ENCODE measurements at regions not wholly inside any gene's neighbourhood (a gene's known extent, or its start where the extent isn't known, plus 50 kb on each side); places are given as distances from the start of the nearest gene placed in this dataset.

- H3K4me3 ChIP-seq (replicated peaks; ENCODE audit: insufficient read depth, low read length), result no peak overlapping the region
- no peak overlapping the region for H3K27ac ChIP-seq (replicated peaks)
Observed at GRCh38 chrX:69032601-69033000, 132.7 kb downstream of the PJA1 start.

GRCh38 chrX:69031971-69032391 is 133.3 kb downstream of the PJA1 start:
- DNase-seq (ENCODE audit: low read depth in 1 of 2, low spot score in 1 of 2), result no peak
- Histone ChIP-seq H3K4me3 (replicated peaks; ENCODE audit: insufficient read depth, low read length) (no peak overlapping the region), H3K27me3 (ENCODE audit: insufficient read depth, poor library complexity, severe bottlenecking) (no peaks in the 10 kb centered on the region), H3K27ac (replicated peaks) (no peak overlapping the region)
- TF ChIP-seq, protein P1, sequence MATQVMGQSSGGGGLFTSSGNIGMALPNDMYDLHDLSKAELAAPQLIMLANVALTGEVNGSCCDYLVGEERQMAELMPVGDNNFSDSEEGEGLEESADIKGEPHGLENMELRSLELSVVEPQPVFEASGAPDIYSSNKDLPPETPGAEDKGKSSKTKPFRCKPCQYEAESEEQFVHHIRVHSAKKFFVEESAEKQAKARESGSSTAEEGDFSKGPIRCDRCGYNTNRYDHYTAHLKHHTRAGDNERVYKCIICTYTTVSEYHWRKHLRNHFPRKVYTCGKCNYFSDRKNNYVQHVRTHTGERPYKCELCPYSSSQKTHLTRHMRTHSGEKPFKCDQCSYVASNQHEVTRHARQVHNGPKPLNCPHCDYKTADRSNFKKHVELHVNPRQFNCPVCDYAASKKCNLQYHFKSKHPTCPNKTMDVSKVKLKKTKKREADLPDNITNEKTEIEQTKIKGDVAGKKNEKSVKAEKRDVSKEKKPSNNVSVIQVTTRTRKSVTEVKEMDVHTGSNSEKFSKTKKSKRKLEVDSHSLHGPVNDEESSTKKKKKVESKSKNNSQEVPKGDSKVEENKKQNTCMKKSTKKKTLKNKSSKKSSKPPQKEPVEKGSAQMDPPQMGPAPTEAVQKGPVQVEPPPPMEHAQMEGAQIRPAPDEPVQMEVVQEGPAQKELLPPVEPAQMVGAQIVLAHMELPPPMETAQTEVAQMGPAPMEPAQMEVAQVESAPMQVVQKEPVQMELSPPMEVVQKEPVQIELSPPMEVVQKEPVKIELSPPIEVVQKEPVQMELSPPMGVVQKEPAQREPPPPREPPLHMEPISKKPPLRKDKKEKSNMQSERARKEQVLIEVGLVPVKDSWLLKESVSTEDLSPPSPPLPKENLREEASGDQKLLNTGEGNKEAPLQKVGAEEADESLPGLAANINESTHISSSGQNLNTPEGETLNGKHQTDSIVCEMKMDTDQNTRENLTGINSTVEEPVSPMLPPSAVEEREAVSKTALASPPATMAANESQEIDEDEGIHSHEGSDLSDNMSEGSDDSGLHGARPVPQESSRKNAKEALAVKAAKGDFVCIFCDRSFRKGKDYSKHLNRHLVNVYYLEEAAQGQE (IDR thresholded peaks at IDR 0.05; ENCODE audit: insufficient replicate concordance, low read depth), result no peak
- TF ChIP-seq GABPA (IDR thresholded peaks at IDR 0.05; ENCODE audit: low read depth) (no peak), SPI1 (IDR thresholded peaks at IDR 0.05; ENCODE audit: borderline replicate concordance, low read depth) (no peak), POLR2AphosphoS5 (IDR thresholded peaks at IDR 0.05; ENCODE audit: low read depth) (no peak)
- TF ChIP-seq, protein P2, sequence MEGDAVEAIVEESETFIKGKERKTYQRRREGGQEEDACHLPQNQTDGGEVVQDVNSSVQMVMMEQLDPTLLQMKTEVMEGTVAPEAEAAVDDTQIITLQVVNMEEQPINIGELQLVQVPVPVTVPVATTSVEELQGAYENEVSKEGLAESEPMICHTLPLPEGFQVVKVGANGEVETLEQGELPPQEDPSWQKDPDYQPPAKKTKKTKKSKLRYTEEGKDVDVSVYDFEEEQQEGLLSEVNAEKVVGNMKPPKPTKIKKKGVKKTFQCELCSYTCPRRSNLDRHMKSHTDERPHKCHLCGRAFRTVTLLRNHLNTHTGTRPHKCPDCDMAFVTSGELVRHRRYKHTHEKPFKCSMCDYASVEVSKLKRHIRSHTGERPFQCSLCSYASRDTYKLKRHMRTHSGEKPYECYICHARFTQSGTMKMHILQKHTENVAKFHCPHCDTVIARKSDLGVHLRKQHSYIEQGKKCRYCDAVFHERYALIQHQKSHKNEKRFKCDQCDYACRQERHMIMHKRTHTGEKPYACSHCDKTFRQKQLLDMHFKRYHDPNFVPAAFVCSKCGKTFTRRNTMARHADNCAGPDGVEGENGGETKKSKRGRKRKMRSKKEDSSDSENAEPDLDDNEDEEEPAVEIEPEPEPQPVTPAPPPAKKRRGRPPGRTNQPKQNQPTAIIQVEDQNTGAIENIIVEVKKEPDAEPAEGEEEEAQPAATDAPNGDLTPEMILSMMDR (IDR thresholded peaks at IDR 0.05; ENCODE audit: insufficient read depth, low read length), result no peak

More at GRCh38 chrX:69032601-69033000, 132.7 kb downstream of the PJA1 start:
- no peaks in the 10 kb centered on the region for H3K27me3 ChIP-seq (ENCODE audit: insufficient read depth, poor library complexity, severe bottlenecking)
- TF ChIP-seq, protein P1 (IDR thresholded peaks at IDR 0.05; ENCODE audit: insufficient replicate concordance, low read depth), result no peak
- TF ChIP-seq SPI1 (IDR thresholded peaks at IDR 0.05; ENCODE audit: borderline replicate concordance, low read depth) (no peak), GABPA (IDR thresholded peaks at IDR 0.05; ENCODE audit: low read depth) (no peak), POLR2AphosphoS5 (IDR thresholded peaks at IDR 0.05; ENCODE audit: low read depth) (no peak)
- TF ChIP-seq, protein P2 (IDR thresholded peaks at IDR 0.05; ENCODE audit: insufficient read depth, low read length), result no peak
- DNase-seq (ENCODE audit: low read depth in 1 of 2, low spot score in 1 of 2), result no peak

DNA sequence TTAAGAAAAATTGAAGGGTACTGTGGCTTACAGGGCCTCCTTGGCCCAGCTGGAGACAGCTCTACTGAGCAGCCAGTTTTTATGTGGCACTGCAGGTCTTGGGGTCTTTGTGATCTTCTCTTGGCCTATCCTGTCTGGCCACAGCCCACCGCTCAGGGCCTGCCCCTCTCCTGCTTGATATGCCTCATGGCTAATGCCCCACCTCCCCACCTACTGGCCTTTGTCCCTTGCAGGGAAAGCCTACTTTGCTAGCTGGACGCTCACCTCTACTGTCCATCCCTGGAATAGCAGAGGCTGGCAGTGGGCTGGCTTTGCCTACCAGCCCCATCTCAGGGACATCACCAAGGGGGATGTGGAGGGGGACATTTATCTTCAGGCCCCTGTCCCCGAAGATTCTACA is 134.1 kb downstream of the PJA1 start:
- no peaks in the 10 kb centered on the region for H3K27me3 ChIP-seq (ENCODE audit: insufficient read depth, poor library complexity, severe bottlenecking)
- DNase-seq (ENCODE audit: low read depth in 1 of 2, low spot score in 1 of 2), result no peak
- H3K27ac ChIP-seq (replicated peaks), result no peak overlapping the region
- TF ChIP-seq SPI1 (IDR thresholded peaks at IDR 0.05; ENCODE audit: borderline replicate concordance, low read depth) (no peak), GABPA (IDR thresholded peaks at IDR 0.05; ENCODE audit: low read depth) (no peak), POLR2AphosphoS5 (IDR thresholded peaks at IDR 0.05; ENCODE audit: low read depth) (no peak)
- TF ChIP-seq, protein P1 (IDR thresholded peaks at IDR 0.05; ENCODE audit: insufficient replicate concordance, low read depth), result no peak
- TF ChIP-seq, protein P2 (IDR thresholded peaks at IDR 0.05; ENCODE audit: insufficient read depth, low read length), result no peak
- H3K4me3 ChIP-seq (replicated peaks; ENCODE audit: insufficient read depth, low read length), result no peak overlapping the region

All from HL-60 (cell line).